A172 (cell line): ENCODE measurements at regions not wholly inside any gene's neighbourhood (a gene's known extent, or its start where the extent isn't known, plus 50 kb on each side); places are given as distances from the start of the nearest gene placed in this dataset.
A peak's percentile ranks its signal among the peaks of the same experiment; 100 is the strongest.
"Not testable (repeated sequence)": the region's sequence is repeated elsewhere in the genome, so short reads cannot be mapped to it uniquely, and the experiment has no call there.

Source experiments
- DNase-seq: peaks from one replicate; pipeline ENCODE4 v3.0.0-alpha.2; 2015; ENCODE audit warnings: low spot score

GRCh38 chr12:72863671-72864070 lies 591.5 kb downstream of the TRHDE start:
- DNase-seq: no peak

- peak; percentile 6 for DNase-seq
Observed at GRCh38 chr12:72865921-72866320, 593.8 kb downstream of the TRHDE start.

GRCh38 chr12:72869024-72869423 lies 596.9 kb downstream of the TRHDE start:
- DNase-seq: no peak

GRCh38 chr12:72872238-72872887 lies 600.2 kb downstream of the TRHDE start:
- no peak for DNase-seq

GRCh38 chr12:72872996-72873395 lies 600.8 kb downstream of the TRHDE start:
- DNase-seq: no peak

- DNase-seq: no peak
Observed at GRCh38 chr12:72876092-72876491, 603.9 kb downstream of the TRHDE start.

GRCh38 chr12:72888693-72889092 lies 616.5 kb downstream of the TRHDE start:
- no peak for DNase-seq

- no peak for DNase-seq
Observed at GRCh38 chr12:72889791-72890190, 617.6 kb downstream of the TRHDE start.

GRCh38 chr12:72901685-72902084 lies 629.5 kb downstream of the TRHDE start:
- no peak for DNase-seq

- DNase-seq: no peak
Observed at GRCh38 chr12:72925716-72926115, 653.5 kb downstream of the TRHDE start.

GRCh38 chr12:72931838-72932237 lies 659.7 kb downstream of the TRHDE start:
- DNase-seq: not testable (repeated sequence)

GRCh38 chr12:72937486-72937885 lies 665.3 kb downstream of the TRHDE start:
- no peak for DNase-seq

- DNase-seq: peak; percentile 1
Observed at GRCh38 chr12:72957454-72957853, 685.3 kb downstream of the TRHDE start.

- DNase-seq: no peak
Observed at GRCh38 chr12:72966684-72967083, 694.5 kb downstream of the TRHDE start.

- DNase-seq: no peak
Observed at GRCh38 chr12:72974954-72975555, 702.9 kb downstream of the TRHDE start.

- DNase-seq: no peak
Observed at GRCh38 chr12:72978999-72979398, 706.8 kb downstream of the TRHDE start.

GRCh38 chr12:72982356-72982755 lies 710.2 kb downstream of the TRHDE start:
- DNase-seq: peak; percentile 11

GRCh38 chr12:72986963-72987362 lies 714.8 kb downstream of the TRHDE start:
- DNase-seq: no peak

- DNase-seq: no peak
Observed at GRCh38 chr12:72989458-72989947, 717.3 kb downstream of the TRHDE start.

- DNase-seq: not testable (repeated sequence)
Observed at GRCh38 chr12:72995029-72995428, 722.9 kb downstream of the TRHDE start.

- peak; percentile 32 for DNase-seq
Observed at GRCh38 chr12:72995616-72996015, 723.4 kb downstream of the TRHDE start.

- DNase-seq: not testable (repeated sequence)
Observed at GRCh38 chr12:73001806-73002205, 729.6 kb downstream of the TRHDE start.

- DNase-seq: not testable (repeated sequence)
Observed at GRCh38 chr12:73002504-73002903, 730.3 kb downstream of the TRHDE start.
